ENCODE measurements at regions not wholly inside any gene's neighbourhood (a gene's known extent, or its start where the extent isn't known, plus 50 kb on each side); places are given as distances from the start of the nearest gene placed in this dataset.

- TF ChIP-seq, protein P1, sequence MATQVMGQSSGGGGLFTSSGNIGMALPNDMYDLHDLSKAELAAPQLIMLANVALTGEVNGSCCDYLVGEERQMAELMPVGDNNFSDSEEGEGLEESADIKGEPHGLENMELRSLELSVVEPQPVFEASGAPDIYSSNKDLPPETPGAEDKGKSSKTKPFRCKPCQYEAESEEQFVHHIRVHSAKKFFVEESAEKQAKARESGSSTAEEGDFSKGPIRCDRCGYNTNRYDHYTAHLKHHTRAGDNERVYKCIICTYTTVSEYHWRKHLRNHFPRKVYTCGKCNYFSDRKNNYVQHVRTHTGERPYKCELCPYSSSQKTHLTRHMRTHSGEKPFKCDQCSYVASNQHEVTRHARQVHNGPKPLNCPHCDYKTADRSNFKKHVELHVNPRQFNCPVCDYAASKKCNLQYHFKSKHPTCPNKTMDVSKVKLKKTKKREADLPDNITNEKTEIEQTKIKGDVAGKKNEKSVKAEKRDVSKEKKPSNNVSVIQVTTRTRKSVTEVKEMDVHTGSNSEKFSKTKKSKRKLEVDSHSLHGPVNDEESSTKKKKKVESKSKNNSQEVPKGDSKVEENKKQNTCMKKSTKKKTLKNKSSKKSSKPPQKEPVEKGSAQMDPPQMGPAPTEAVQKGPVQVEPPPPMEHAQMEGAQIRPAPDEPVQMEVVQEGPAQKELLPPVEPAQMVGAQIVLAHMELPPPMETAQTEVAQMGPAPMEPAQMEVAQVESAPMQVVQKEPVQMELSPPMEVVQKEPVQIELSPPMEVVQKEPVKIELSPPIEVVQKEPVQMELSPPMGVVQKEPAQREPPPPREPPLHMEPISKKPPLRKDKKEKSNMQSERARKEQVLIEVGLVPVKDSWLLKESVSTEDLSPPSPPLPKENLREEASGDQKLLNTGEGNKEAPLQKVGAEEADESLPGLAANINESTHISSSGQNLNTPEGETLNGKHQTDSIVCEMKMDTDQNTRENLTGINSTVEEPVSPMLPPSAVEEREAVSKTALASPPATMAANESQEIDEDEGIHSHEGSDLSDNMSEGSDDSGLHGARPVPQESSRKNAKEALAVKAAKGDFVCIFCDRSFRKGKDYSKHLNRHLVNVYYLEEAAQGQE (IDR thresholded peaks at IDR 0.05; ENCODE audit: low read depth): no peak
- TF ChIP-seq, protein P2, sequence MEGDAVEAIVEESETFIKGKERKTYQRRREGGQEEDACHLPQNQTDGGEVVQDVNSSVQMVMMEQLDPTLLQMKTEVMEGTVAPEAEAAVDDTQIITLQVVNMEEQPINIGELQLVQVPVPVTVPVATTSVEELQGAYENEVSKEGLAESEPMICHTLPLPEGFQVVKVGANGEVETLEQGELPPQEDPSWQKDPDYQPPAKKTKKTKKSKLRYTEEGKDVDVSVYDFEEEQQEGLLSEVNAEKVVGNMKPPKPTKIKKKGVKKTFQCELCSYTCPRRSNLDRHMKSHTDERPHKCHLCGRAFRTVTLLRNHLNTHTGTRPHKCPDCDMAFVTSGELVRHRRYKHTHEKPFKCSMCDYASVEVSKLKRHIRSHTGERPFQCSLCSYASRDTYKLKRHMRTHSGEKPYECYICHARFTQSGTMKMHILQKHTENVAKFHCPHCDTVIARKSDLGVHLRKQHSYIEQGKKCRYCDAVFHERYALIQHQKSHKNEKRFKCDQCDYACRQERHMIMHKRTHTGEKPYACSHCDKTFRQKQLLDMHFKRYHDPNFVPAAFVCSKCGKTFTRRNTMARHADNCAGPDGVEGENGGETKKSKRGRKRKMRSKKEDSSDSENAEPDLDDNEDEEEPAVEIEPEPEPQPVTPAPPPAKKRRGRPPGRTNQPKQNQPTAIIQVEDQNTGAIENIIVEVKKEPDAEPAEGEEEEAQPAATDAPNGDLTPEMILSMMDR (IDR thresholded peaks at IDR 0.05 in 2 of 3, conservative IDR thresholded peaks at IDR 0.05 in 1 of 3; ENCODE audit: borderline replicate concordance in 1 of 3, insufficient read depth in 1 of 3, low read depth in 2 of 3, low read length in 2 of 3): no peak
Measured at GRCh38 chr3:193852901-193853300, 259.9 kb downstream of the OPA1 start.
